CD4-positive, alpha-beta T cell (primary cell): ENCODE measurements at regions not wholly inside any gene's neighbourhood (a gene's known extent, or its start where the extent isn't known, plus 50 kb on each side); places are given as distances from the start of the nearest gene placed in this dataset.

Experiments used
- ATAC-seq: fragments of 200-7000 bp; cut with Tn5 transposase; one replicate; pipeline ENCODE4 v1.10.0; 2022; ENCODE audit warnings: mild to moderate bottlenecking; ENCODE audit not compliant: poor library complexity
- CTCF ChIA-PET: fragments of 350-600 bp; sonication (Branson Sonifier 250); formaldehyde crosslinking; loops from one replicate; lab custom pipeline; 2021; ENCODE audit warnings: antibody characterized with exemption, inconsistent platforms; lab: Charles Lee
- POLR2A ChIA-PET: fragments of 350-600 bp; sonication (Branson Sonifier 250); formaldehyde crosslinking; loops from one replicate; lab custom pipeline; 2021; ENCODE audit warnings: antibody characterized with exemption, inconsistent platforms; lab: Charles Lee
- DNase-seq, 14 experiments: peaks; one replicate each; pipeline ENCODE4 v3.0.0-alpha.2; 2013 to 2020; ENCODE audit warnings: mixed read lengths in 2 of 14
- H3K27ac ChIP-seq, 2 donors: one replicate each; pipeline versions ENCODE4 v1.5.1 to v1.7.0; 2013; ENCODE audit warnings: low read length in 2 of 2, low read depth in 1 of 2, mild to moderate bottlenecking in 1 of 2
- H3K27me3 ChIP-seq, 2 experiments: 1 replicate in 1 of 2; 2 replicates in 1 of 2; pipeline versions ENCODE4 v1.6.1 to v1.7.0; 2013; ENCODE audit warnings: low read length in 2 of 2, control low read depth in 1 of 2, mild to moderate bottlenecking in 1 of 2, moderate library complexity in 1 of 2; ENCODE audit not compliant: insufficient read depth in 2 of 2, control insufficient read depth in 1 of 2
- H3K36me3 ChIP-seq: one replicate; pipeline ENCODE4 v1.6.1; 2013; ENCODE audit warnings: low read length, control low read depth; ENCODE audit not compliant: insufficient read depth
- H3K4me1 ChIP-seq: one replicate; pipeline ENCODE4 v1.6.1; 2013; ENCODE audit warnings: low read length, control low read depth; ENCODE audit not compliant: insufficient read depth
- H3K4me3 ChIP-seq: one replicate; pipeline ENCODE4 v1.5.1; 2013; ENCODE audit warnings: mild to moderate bottlenecking, low read length, moderate library complexity
- H3K9me3 ChIP-seq, 2 experiments: 1 replicate in 1 of 2; 2 replicates in 1 of 2; pipeline versions ENCODE4 v1.6.1 to v1.7.0; 2013; ENCODE audit warnings: low read length in 2 of 2, mild to moderate bottlenecking in 2 of 2, control low read depth in 1 of 2, moderate library complexity in 1 of 2; ENCODE audit not compliant: control insufficient read depth in 1 of 2, insufficient read depth in 1 of 2
- H3K27ac Mint-ChIP-seq: one replicate; pipeline ENCODE4 v1.8.0; 2020; ENCODE audit warnings: mixed read lengths
- H3K27me3 Mint-ChIP-seq: one replicate; pipeline ENCODE4 v1.8.0; 2021; ENCODE audit warnings: mixed read lengths
- H3K36me3 Mint-ChIP-seq: one replicate; pipeline ENCODE4 v1.8.0; 2021; ENCODE audit warnings: low read depth, mixed read lengths
- H3K4me1 Mint-ChIP-seq: one replicate; pipeline ENCODE4 v1.8.0; 2021; ENCODE audit warnings: low read depth, mixed read lengths
- H3K4me3 Mint-ChIP-seq: one replicate; pipeline ENCODE4 v1.8.0; 2020; ENCODE audit warnings: mild to moderate bottlenecking, mixed read lengths
- H3K9me3 Mint-ChIP-seq: one replicate; pipeline ENCODE4 v1.8.0; 2020; ENCODE audit warnings: mixed read lengths
- intact Hi-C, 2 experiments: fragments of 100-400 bp; cut with DNase I in 1 of 2; cut with micrococcal nuclease in 1 of 2; formaldehyde crosslinking; loops; one replicate each; pipeline versions ENCODE4 v1.15.1 to v1.9.0; 2023 to 2025; cut with DNase I, micrococcal nuclease
- TF ChIP-seq, protein P1 (sequence below): fragments of 200-600 bp; IDR thresholded peaks from one replicate; pipeline ENCODE4 v1.8.0; 2022; ENCODE audit warnings: antibody characterized with exemption, mild to moderate bottlenecking

DNA sequence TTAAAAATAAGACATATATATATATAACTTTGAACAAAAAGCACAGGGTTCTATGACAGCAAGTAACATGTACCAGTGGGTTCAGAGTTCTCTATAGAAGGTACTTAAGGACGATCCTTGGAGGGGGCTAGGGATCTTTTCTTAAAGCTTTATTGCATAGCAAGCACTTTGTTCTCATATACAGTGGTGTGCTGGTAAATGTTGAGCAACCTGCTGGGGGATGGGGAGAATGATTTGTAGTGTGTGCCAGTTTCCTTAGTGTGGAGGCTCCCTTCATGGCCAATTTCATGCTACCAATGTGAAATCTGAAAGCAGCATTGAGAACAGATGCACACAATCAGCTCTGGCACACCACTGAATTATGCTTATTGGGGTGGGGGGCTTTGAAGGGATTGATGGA is 69.5 kb upstream of the NFASC start:
- H3K27me3 ChIP-seq: no peaks in the 10 kb centered on the region
- H3K9me3 Mint-ChIP-seq: no peaks in the 10 kb centered on the region
- TF ChIP-seq, protein P1, sequence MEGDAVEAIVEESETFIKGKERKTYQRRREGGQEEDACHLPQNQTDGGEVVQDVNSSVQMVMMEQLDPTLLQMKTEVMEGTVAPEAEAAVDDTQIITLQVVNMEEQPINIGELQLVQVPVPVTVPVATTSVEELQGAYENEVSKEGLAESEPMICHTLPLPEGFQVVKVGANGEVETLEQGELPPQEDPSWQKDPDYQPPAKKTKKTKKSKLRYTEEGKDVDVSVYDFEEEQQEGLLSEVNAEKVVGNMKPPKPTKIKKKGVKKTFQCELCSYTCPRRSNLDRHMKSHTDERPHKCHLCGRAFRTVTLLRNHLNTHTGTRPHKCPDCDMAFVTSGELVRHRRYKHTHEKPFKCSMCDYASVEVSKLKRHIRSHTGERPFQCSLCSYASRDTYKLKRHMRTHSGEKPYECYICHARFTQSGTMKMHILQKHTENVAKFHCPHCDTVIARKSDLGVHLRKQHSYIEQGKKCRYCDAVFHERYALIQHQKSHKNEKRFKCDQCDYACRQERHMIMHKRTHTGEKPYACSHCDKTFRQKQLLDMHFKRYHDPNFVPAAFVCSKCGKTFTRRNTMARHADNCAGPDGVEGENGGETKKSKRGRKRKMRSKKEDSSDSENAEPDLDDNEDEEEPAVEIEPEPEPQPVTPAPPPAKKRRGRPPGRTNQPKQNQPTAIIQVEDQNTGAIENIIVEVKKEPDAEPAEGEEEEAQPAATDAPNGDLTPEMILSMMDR: no peak
- H3K36me3 ChIP-seq: no peaks in the 10 kb centered on the region
- H3K27ac Mint-ChIP-seq: no peak overlapping the region
- H3K4me1 Mint-ChIP-seq: peaks cover 6% of the 10 kb centered on the region
- DNase-seq (no peak), ATAC-seq (no peak)
- H3K27ac ChIP-seq: no peak overlapping the region
- ChIA-PET POLR2A (no interaction called here), CTCF (no interaction called here)
- no peaks in the 10 kb centered on the region for H3K9me3 ChIP-seq
- H3K4me1 ChIP-seq: peaks cover 10% of the 10 kb centered on the region
- no peak overlapping the region for H3K4me3 ChIP-seq
- H3K27me3 Mint-ChIP-seq: no peaks in the 10 kb centered on the region
- H3K4me3 Mint-ChIP-seq: no peak overlapping the region
- H3K36me3 Mint-ChIP-seq: no peaks in the 10 kb centered on the region
- intact Hi-C loops: loop anchor here in 1 of 2 experiments (10.0 kb wide), 3 partner anchors 296 to 646 kb away; partner anchors contain the start of gene ETNK2

DNA sequence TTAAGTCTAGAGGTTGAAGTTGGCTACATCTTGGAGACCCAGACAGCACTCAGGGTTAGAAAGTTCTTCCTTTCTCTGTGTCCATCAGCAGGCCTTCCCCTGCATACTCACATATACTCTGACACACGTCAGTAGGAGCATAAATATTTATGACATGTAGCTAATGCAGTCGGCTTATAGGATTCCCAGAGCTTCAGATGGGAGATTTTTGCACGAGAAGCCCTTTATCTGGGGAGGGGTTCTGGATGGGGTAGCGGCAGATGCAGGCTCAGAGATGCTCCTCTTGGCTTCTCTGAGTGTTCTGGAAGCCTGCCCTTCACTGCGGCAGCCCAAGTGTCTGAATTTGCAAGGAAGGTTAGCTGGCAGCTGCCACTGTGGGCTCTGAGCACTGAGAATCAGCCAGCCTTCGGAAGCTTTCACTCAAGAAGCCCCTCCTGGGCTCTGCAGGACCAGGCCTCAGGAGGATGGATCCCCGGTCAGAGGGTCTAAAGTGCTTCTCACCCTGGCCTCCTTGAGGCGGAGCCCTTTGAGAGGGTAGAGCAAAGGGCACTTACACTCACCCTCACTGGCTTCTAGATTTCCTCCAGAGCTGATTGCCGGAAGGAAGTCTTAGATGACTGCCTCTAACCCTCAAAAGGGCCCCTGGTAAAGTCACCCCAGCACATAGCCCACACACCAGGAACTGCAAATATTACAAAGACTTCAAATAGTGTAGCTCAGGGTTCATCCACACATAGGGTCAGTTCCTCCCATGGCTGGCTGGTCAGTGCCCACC is 68.1 kb upstream of the NFASC start:
- CTCF ChIA-PET: no interaction called here
- no peaks in the 10 kb centered on the region for H3K36me3 Mint-ChIP-seq
- no peak for DNase-seq
- H3K27ac Mint-ChIP-seq: no peak overlapping the region
- Histone ChIP-seq H3K36me3 (no peaks in the 10 kb centered on the region), H3K9me3 (no peaks in the 10 kb centered on the region), H3K4me3 (no peak overlapping the region), H3K4me1 (peaks cover 20% of the 10 kb centered on the region), H3K27ac (no peak overlapping the region), H3K27me3 (no peaks in the 10 kb centered on the region)
- peaks cover 6% of the 10 kb centered on the region for H3K4me1 Mint-ChIP-seq
- no peaks in the 10 kb centered on the region for H3K27me3 Mint-ChIP-seq
- no peaks in the 10 kb centered on the region for H3K9me3 Mint-ChIP-seq
- ATAC-seq: no peak
- TF ChIP-seq, protein P1: no peak
- POLR2A ChIA-PET: no interaction called here
- H3K4me3 Mint-ChIP-seq: no peak overlapping the region
- intact Hi-C loops: loop anchor here in 1 of 2 experiments (10.0 kb wide), 3 partner anchors 298 to 648 kb away; partner anchors contain the start of gene ETNK2

DNA sequence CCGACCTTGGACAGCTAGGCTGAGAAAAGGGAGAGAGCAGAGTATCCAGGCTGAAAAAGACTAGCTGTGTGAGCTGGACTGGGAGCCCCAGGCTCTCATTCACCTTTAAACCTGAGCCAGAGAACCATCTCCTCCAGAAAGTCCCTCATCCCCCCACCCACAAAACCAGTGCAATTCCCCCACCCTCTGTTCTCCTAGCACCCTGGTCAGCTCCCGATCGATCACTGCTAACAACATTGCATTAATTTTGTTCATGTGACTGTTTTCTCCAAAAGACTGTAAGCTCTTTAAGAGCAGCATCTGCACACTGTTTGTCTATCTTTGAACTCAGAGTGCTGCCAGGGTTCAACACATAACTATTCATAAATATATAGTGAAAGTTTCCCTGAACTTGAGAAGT is 67.1 kb upstream of the NFASC start:
- Histone ChIP-seq H3K4me3 (no peak overlapping the region), H3K4me1 (peaks cover 20% of the 10 kb centered on the region), H3K36me3 (no peaks in the 10 kb centered on the region), H3K9me3 (no peaks in the 10 kb centered on the region), H3K27ac (no peak overlapping the region), H3K27me3 (no peaks in the 10 kb centered on the region)
- CTCF ChIA-PET: no interaction called here
- Mint-ChIP-seq H3K27me3 (no peaks in the 10 kb centered on the region), H3K27ac (no peak overlapping the region), H3K4me1 (peaks cover 6% of the 10 kb centered on the region), H3K36me3 (no peaks in the 10 kb centered on the region), H3K9me3 (no peaks in the 10 kb centered on the region), H3K4me3 (no peak overlapping the region)
- DNase-seq (no peak), ATAC-seq (no peak)
- POLR2A ChIA-PET: no interaction called here
- TF ChIP-seq, protein P1: no peak
- intact Hi-C loops: loop anchor here in 1 of 2 experiments (10.0 kb wide), 3 partner anchors 299 to 649 kb away; partner anchors contain the start of gene ETNK2
